ENCODE measurements at regions not wholly inside any gene's neighbourhood (a gene's known extent, or its start where the extent isn't known, plus 50 kb on each side); places are given as distances from the start of the nearest gene placed in this dataset.

- Histone ChIP-seq H3K27ac (ENCODE audit: low read depth, low read length) (no peak overlapping the region), H4K8ac (ENCODE audit: low read depth, low read length) (no peak overlapping the region), H3K56ac (ENCODE audit: low read length) (no peak overlapping the region), H3K4me1 (ENCODE audit: control insufficient read depth, low read depth, low read length) (no peaks in the 10 kb centered on the region), H3K4me3 (ENCODE audit: low read length) (no peak overlapping the region), H2AK5ac (ENCODE audit: low read length) (no peak overlapping the region), H3K36me3 (ENCODE audit: control insufficient read depth, insufficient read depth, low read length) (no peaks in the 10 kb centered on the region), H3K9ac (ENCODE audit: low read length) (no peak overlapping the region), H3K4ac (ENCODE audit: low read depth, low read length) (no peak overlapping the region), H3K79me2 (ENCODE audit: control insufficient read depth, insufficient read depth, low read length) (no peaks in the 10 kb centered on the region), H3K4me2 (ENCODE audit: low read length) (no peak overlapping the region), H3K23ac (ENCODE audit: low read length) (no peak overlapping the region), H2BK5ac (ENCODE audit: low read length) (no peak overlapping the region), H3K79me1 (ENCODE audit: low read length) (no peaks in the 10 kb centered on the region), H3K18ac (ENCODE audit: low read length) (no peak overlapping the region), H4K5ac (ENCODE audit: low read length) (no peak overlapping the region), H2BK15ac (replicated peaks; ENCODE audit: low read depth) (no peak overlapping the region), H3K27me3 (ENCODE audit: insufficient read depth, low read length, poor library complexity) (no peaks in the 10 kb centered on the region), H2BK120ac (ENCODE audit: low read depth, low read length) (no peak overlapping the region)
- peak; percentile 83 for DNase-seq
- no CpG with 5 or more reads among the region's 27 CpGs for WGBS (ENCODE audit: extremely low coverage, insufficient coverage, low lambda C conversion rate)
Observed at GRCh38 chr13:99436686-99437416, 64.4 kb upstream of the TM9SF2 start.

- H3K4me1 ChIP-seq (ENCODE audit: control insufficient read depth, low read depth, low read length): no peaks in the 10 kb centered on the region
- no peak overlapping the region for H3K4me2 ChIP-seq (ENCODE audit: low read length)
- no peak overlapping the region for H3K9ac ChIP-seq (ENCODE audit: low read length)
- no peak overlapping the region for H2AK5ac ChIP-seq (ENCODE audit: low read length)
- no peak overlapping the region for H3K18ac ChIP-seq (ENCODE audit: low read length)
- H2BK120ac ChIP-seq (ENCODE audit: low read depth, low read length): no peak overlapping the region
- no peaks in the 10 kb centered on the region for H3K36me3 ChIP-seq (ENCODE audit: control insufficient read depth, insufficient read depth, low read length)
- no peak overlapping the region for H3K27ac ChIP-seq (ENCODE audit: low read depth, low read length)
- no peaks in the 10 kb centered on the region for H3K79me1 ChIP-seq (ENCODE audit: low read length)
- no peak overlapping the region for H4K8ac ChIP-seq (ENCODE audit: low read depth, low read length)
- no peak overlapping the region for H3K56ac ChIP-seq (ENCODE audit: low read length)
- H3K27me3 ChIP-seq (ENCODE audit: insufficient read depth, low read length, poor library complexity): no peaks in the 10 kb centered on the region
- H3K23ac ChIP-seq (ENCODE audit: low read length): no peak overlapping the region
- H2BK5ac ChIP-seq (ENCODE audit: low read length): no peak overlapping the region
- H4K5ac ChIP-seq (ENCODE audit: low read length): no peak overlapping the region
- H3K79me2 ChIP-seq (ENCODE audit: control insufficient read depth, insufficient read depth, low read length): no peaks in the 10 kb centered on the region
- DNase-seq: no peak
- no peak overlapping the region for H3K4me3 ChIP-seq (ENCODE audit: low read length)
- no peak overlapping the region for H2BK15ac ChIP-seq (replicated peaks; ENCODE audit: low read depth)
- no CpG with 5 or more reads among the region's 7 CpGs for WGBS (ENCODE audit: extremely low coverage, insufficient coverage, low lambda C conversion rate)
- H3K4ac ChIP-seq (ENCODE audit: low read depth, low read length): no peak overlapping the region
Observed at GRCh38 chr13:99439048-99439447, 62.2 kb upstream of the TM9SF2 start.

GRCh38 chr13:99439850-99440604 lies 61.2 kb upstream of the TM9SF2 start:
- WGBS (ENCODE audit: extremely low coverage, insufficient coverage, low lambda C conversion rate): no CpG with 5 or more reads among the region's 11 CpGs
- Histone ChIP-seq H3K27ac (ENCODE audit: low read depth, low read length) (no peak overlapping the region), H3K79me2 (ENCODE audit: control insufficient read depth, insufficient read depth, low read length) (no peaks in the 10 kb centered on the region), H3K79me1 (ENCODE audit: low read length) (no peaks in the 10 kb centered on the region), H3K36me3 (ENCODE audit: control insufficient read depth, insufficient read depth, low read length) (no peaks in the 10 kb centered on the region), H4K5ac (ENCODE audit: low read length) (no peak overlapping the region), H3K27me3 (ENCODE audit: insufficient read depth, low read length, poor library complexity) (no peaks in the 10 kb centered on the region), H2BK15ac (replicated peaks; ENCODE audit: low read depth) (no peak overlapping the region), H3K4me3 (ENCODE audit: low read length) (no peak overlapping the region), H3K4me2 (ENCODE audit: low read length) (no peak overlapping the region), H3K18ac (ENCODE audit: low read length) (no peak overlapping the region), H3K4ac (ENCODE audit: low read depth, low read length) (no peak overlapping the region), H3K9ac (ENCODE audit: low read length) (no peak overlapping the region), H2AK5ac (ENCODE audit: low read length) (no peak overlapping the region), H4K8ac (ENCODE audit: low read depth, low read length) (no peak overlapping the region), H3K23ac (ENCODE audit: low read length) (no peak overlapping the region), H2BK5ac (ENCODE audit: low read length) (no peak overlapping the region), H3K56ac (ENCODE audit: low read length) (no peak overlapping the region), H3K4me1 (ENCODE audit: control insufficient read depth, low read depth, low read length) (no peaks in the 10 kb centered on the region), H2BK120ac (ENCODE audit: low read depth, low read length) (no peak overlapping the region)
- DNase-seq: no peak

- peak; percentile 46 for DNase-seq
- Histone ChIP-seq H2BK120ac (ENCODE audit: low read depth, low read length) (no peak overlapping the region), H3K27ac (ENCODE audit: low read depth, low read length) (no peak overlapping the region), H2BK15ac (replicated peaks; ENCODE audit: low read depth) (no peak overlapping the region), H3K23ac (ENCODE audit: low read length) (no peak overlapping the region), H2BK5ac (ENCODE audit: low read length) (no peak overlapping the region), H3K4me3 (ENCODE audit: low read length) (no peak overlapping the region), H3K79me1 (ENCODE audit: low read length) (no peaks in the 10 kb centered on the region), H3K36me3 (ENCODE audit: control insufficient read depth, insufficient read depth, low read length) (no peaks in the 10 kb centered on the region), H3K27me3 (ENCODE audit: insufficient read depth, low read length, poor library complexity) (no peaks in the 10 kb centered on the region), H3K56ac (ENCODE audit: low read length) (no peak overlapping the region), H4K8ac (ENCODE audit: low read depth, low read length) (no peak overlapping the region), H3K4me2 (ENCODE audit: low read length) (no peak overlapping the region), H3K4me1 (ENCODE audit: control insufficient read depth, low read depth, low read length) (no peaks in the 10 kb centered on the region), H3K18ac (ENCODE audit: low read length) (no peak overlapping the region), H3K9ac (ENCODE audit: low read length) (no peak overlapping the region), H4K5ac (ENCODE audit: low read length) (no peak overlapping the region), H3K79me2 (ENCODE audit: control insufficient read depth, insufficient read depth, low read length) (no peaks in the 10 kb centered on the region), H2AK5ac (ENCODE audit: low read length) (no peak overlapping the region), H3K4ac (ENCODE audit: low read depth, low read length) (no peak overlapping the region)
- WGBS (ENCODE audit: extremely low coverage, insufficient coverage, low lambda C conversion rate): 100% methylated on average over 2 of the region's 7 CpGs
Observed at GRCh38 chr13:99442273-99442895, 58.9 kb upstream of the TM9SF2 start.

GRCh38 chr13:99446242-99446641 lies 55.0 kb upstream of the TM9SF2 start:
- H3K79me1 ChIP-seq (ENCODE audit: low read length): no peaks in the 10 kb centered on the region
- no peak overlapping the region for H3K23ac ChIP-seq (ENCODE audit: low read length)
- no peak overlapping the region for H2BK15ac ChIP-seq (replicated peaks; ENCODE audit: low read depth)
- no peak overlapping the region for H2AK5ac ChIP-seq (ENCODE audit: low read length)
- no peak overlapping the region for H3K9ac ChIP-seq (ENCODE audit: low read length)
- H3K4me1 ChIP-seq (ENCODE audit: control insufficient read depth, low read depth, low read length): no peaks in the 10 kb centered on the region
- no peak overlapping the region for H3K4me2 ChIP-seq (ENCODE audit: low read length)
- no CpG with 5 or more reads among the region's 9 CpGs for WGBS (ENCODE audit: extremely low coverage, insufficient coverage, low lambda C conversion rate)
- H3K79me2 ChIP-seq (ENCODE audit: control insufficient read depth, insufficient read depth, low read length): no peaks in the 10 kb centered on the region
- H2BK120ac ChIP-seq (ENCODE audit: low read depth, low read length): no peak overlapping the region
- H3K4me3 ChIP-seq (ENCODE audit: low read length): no peak overlapping the region
- no peak overlapping the region for H2BK5ac ChIP-seq (ENCODE audit: low read length)
- no peaks in the 10 kb centered on the region for H3K36me3 ChIP-seq (ENCODE audit: control insufficient read depth, insufficient read depth, low read length)
- H4K5ac ChIP-seq (ENCODE audit: low read length): no peak overlapping the region
- H3K4ac ChIP-seq (ENCODE audit: low read depth, low read length): no peak overlapping the region
- no peak overlapping the region for H4K8ac ChIP-seq (ENCODE audit: low read depth, low read length)
- H3K27ac ChIP-seq (ENCODE audit: low read depth, low read length): no peak overlapping the region
- H3K27me3 ChIP-seq (ENCODE audit: insufficient read depth, low read length, poor library complexity): no peaks in the 10 kb centered on the region
- no peak overlapping the region for H3K18ac ChIP-seq (ENCODE audit: low read length)
- no peak overlapping the region for H3K56ac ChIP-seq (ENCODE audit: low read length)
- peak; percentile 73 for DNase-seq

Measured in mesendoderm (in vitro differentiated cells).